HUES48 (cell line): ENCODE measurements at regions not wholly inside any gene's neighbourhood (a gene's known extent, or its start where the extent isn't known, plus 50 kb on each side); places are given as distances from the start of the nearest gene placed in this dataset.
"Not testable (repeated sequence)": the region's sequence is repeated elsewhere in the genome, so short reads cannot be mapped to it uniquely, and the experiment has no call there.

Experiments
- H3K27ac ChIP-seq: one replicate; pipeline ENCODE4 v1.7.0; 2013; ENCODE audit warnings: low read depth, low read length, inconsistent platforms
- H3K27me3 ChIP-seq: 2 replicates; pipeline ENCODE4 v1.6.1; 2013; ENCODE audit warnings: mild to moderate bottlenecking, low read length; ENCODE audit not compliant: control insufficient read depth, insufficient read depth
- H3K36me3 ChIP-seq: 2 replicates; pipeline ENCODE4 v1.6.1; 2013; ENCODE audit warnings: low read length; ENCODE audit not compliant: control insufficient read depth, insufficient read depth
- H3K4me1 ChIP-seq: 2 replicates; pipeline ENCODE4 v1.6.1; 2013; ENCODE audit warnings: mild to moderate bottlenecking, low read length; ENCODE audit not compliant: control insufficient read depth, insufficient read depth
- H3K4me3 ChIP-seq: 2 replicates; pipeline ENCODE4 v1.5.1; 2013; ENCODE audit warnings: mild to moderate bottlenecking, low read depth, low read length
- H3K9ac ChIP-seq: 2 replicates; pipeline ENCODE4 v1.6.1; 2013; ENCODE audit warnings: mild to moderate bottlenecking, low read depth, low read length, moderate library complexity
- H3K9me3 ChIP-seq: 2 replicates; pipeline ENCODE4 v1.6.1; 2013; ENCODE audit warnings: low read length; ENCODE audit not compliant: control insufficient read depth, insufficient read depth

DNA sequence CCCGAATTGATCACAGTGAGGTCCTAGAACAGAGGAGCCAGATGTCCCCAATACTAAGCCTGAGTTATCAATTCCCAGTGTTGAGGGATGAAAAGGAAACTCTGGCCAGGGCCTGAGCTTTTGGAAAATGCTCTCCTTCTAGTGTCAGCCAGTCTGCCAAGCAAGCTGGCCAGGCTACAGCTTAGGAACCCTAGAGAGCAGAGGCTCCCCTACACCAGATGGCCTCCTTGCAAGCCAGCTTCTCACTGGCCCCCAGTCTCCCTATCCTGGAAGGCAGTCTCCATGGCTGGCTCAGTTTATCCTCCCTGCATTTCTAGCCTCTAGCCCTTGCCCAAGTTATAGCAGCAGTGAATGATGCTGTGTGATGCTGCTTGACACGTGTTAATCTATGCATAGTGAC, 204.7 kb upstream of the WWC1 start:
- peaks cover 4% of the 10 kb centered on the region; the same call in 1 of the 2 replicates for H3K9me3 ChIP-seq
- H3K9ac ChIP-seq: no peak overlapping the region
- H3K36me3 ChIP-seq: no peaks in the 10 kb centered on the region
- H3K4me1 ChIP-seq: no peaks in the 10 kb centered on the region
- H3K4me3 ChIP-seq: no peak overlapping the region
- H3K27me3 ChIP-seq: no peaks in the 10 kb centered on the region
- no peak overlapping the region for H3K27ac ChIP-seq

DNA sequence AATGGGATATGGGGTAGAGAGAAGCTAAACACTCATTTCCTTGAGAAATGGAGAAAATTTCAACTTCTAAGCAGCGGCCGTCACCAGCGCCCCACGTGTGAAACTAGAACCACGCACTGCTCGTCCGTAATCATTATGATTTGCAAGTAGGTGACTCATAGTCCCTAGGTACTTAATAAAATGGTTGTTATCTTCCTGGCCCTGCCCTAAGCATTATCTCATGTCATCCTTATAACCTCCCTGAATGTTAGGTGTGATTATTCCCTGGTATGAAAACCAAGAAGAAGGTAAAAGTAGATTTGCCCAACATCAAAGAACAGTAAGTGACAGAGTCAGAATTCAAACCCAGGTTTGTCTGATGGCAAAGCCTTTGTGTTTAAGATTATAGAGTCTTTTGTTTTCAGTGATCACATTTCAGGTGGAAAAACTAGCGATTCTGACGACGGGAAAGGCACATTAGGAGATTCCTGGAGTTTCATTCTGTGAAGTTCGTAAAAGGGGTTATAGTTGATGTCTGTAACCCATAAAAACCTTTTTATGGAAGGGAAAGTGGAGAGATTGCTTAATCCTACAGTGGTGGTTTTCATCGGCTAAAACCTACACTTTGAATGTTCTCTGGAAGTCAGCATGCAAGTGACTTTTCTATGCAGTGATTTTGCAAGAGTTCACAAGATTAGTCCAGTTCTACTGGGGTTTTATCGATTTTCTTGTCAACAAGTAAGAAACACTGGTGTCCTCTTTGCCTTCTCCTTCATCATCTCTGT, 202.9 kb upstream of the WWC1 start:
- H3K4me1 ChIP-seq: no peaks in the 10 kb centered on the region
- H3K27ac ChIP-seq: no peak overlapping the region
- H3K27me3 ChIP-seq: no peaks in the 10 kb centered on the region
- no peaks in the 10 kb centered on the region for H3K36me3 ChIP-seq
- H3K9me3 ChIP-seq: 0 out of 2 replicates have a peak, but pooled peaks cover under 1% of the 10 kb centered on the region
- H3K9ac ChIP-seq: no peak overlapping the region
- H3K4me3 ChIP-seq: no peak overlapping the region

DNA sequence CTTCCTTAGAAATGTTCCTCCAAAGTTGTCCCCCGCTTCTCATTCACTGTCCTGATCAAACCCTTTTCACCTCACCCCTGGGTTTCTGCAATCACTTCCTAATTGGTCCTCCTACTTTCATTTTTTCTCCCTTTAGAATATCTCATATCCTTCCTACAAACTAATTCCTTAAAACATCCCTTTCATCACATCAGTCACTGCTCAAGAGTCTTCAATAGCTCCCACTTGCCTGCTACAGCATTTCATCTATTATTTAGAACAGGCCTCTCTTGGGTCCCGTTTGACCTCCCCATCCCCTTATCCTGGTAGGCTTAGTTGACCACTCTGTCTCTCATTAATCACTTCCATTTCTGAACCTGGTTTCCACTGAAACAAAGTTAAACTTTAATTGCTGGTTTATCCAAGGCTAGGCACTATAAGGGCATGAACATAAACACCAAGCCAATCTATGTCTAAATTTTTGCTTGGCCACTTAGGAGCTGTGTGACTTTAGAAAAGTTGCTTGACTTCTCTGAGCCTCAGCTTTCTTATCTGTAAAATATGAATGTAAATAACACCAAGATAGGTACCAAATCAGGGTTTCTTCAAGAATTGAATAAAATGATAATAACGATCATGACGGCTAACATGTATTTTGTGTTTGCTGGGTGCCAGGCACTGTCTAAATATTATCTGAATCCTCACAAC, 202.1 kb upstream of the WWC1 start:
- H3K4me3 ChIP-seq: no peak overlapping the region
- no peaks in the 10 kb centered on the region for H3K36me3 ChIP-seq
- H3K27ac ChIP-seq: no peak overlapping the region
- H3K9ac ChIP-seq: no peak overlapping the region
- H3K9me3 ChIP-seq: no peaks in the 10 kb centered on the region
- H3K4me1 ChIP-seq: no peaks in the 10 kb centered on the region
- no peaks in the 10 kb centered on the region for H3K27me3 ChIP-seq

DNA sequence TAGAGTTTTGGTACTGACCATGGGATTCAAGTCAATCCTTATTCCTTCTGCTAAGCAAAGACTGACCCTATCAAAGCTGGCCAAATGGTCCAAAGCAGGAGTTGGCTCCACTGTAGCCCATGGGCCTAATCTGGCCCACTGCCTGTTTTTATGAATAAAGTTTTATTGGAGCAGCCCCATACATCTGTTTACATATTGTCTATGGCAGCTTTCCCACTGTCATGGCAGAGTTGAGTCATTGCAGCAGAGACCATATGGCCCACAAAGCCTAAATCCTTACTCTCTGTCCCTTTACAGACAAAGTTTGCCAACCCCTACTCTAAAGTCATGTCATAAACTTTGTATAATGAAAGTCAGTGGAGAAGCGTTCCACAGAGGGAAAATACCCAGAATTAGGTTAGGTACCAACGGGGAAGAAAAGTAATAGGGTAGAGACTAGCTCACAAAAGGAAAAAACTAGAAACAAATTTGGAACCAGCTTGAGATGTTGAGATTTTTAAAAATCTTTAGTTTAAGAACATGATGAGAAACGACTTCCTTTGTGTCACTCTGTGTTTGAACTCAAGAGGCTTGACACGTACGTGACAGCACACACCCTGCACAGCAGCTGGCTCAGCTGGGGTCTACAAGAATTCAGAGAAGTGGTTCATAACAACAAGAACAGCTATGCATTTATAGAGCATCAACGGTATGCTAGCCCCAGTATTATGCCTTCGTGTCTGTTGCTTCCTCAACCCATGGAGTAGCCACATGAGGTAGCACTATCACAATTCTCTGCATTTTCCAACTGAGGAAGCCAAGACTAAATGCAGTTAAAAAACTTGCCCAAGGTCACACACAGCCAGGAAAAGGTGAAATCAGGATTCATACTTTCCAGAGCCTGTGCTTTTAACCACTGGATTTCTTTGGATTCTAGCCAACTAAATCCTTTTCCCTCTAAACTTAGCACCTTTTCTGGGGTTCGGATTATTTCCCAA, 198.9 kb upstream of the WWC1 start:
- Histone ChIP-seq H3K27ac (no peak overlapping the region), H3K9me3 (no peaks in the 10 kb centered on the region), H3K36me3 (no peaks in the 10 kb centered on the region), H3K4me3 (no peak overlapping the region), H3K9ac (no peak overlapping the region), H3K27me3 (no peaks in the 10 kb centered on the region), H3K4me1 (no peaks in the 10 kb centered on the region)

DNA sequence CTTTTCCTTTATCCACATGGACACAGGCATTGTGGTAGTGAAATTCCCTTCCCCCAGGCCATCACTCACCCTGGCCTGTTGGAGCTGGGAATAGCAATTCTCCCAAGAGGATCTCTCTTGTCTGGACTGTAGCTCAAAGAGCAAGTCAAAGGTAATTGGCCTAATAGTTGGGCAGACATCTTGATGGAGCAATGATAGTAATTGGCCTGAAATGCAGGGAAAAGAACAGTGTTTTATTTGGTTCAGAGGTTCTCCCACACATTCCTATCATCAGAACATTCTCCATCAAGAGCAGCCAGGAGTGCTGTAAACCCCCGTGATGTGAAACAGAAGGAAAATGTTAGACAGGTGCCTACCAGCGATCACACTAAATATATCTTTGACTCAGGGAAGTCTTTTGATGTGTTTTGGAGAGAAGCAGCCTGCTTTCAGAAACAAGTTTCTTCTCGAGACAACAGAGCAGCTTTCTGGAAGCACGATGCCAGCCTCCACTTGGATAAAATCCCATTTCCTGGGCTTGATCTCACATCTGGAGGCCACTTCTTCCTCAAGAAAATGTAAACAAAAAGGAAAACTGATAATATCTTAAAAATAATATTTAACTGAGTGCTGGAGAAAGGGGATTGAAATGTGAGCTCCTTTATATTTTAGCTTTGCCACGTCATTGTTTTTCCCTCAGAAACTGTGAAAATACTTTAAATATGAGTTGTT, 198.1 kb upstream of the WWC1 start:
- no peaks in the 10 kb centered on the region for H3K9me3 ChIP-seq
- H3K27me3 ChIP-seq: no peaks in the 10 kb centered on the region
- H3K4me1 ChIP-seq: no peaks in the 10 kb centered on the region
- no peak overlapping the region for H3K4me3 ChIP-seq
- H3K36me3 ChIP-seq: no peaks in the 10 kb centered on the region
- H3K9ac ChIP-seq: no peak overlapping the region
- no peak overlapping the region for H3K27ac ChIP-seq

DNA sequence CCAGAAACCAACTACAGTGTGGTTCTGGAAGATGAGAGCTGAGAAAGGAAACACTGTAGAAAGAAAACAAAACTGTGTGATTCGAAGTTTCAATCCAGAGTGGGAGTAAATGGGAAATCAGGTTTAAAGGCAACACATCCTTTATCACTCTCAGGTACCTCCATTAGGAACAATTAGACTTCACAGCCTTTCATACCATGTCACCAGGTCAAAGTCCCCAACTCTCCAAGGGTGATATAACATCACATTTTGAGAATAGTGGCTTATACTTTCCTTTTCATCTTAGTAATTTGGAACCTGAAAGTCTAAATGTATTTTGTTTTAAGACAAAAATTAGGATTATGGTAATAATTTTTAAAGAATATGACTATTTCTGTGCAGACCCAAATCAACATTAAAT, 194.9 kb upstream of the WWC1 start:
- Histone ChIP-seq H3K9me3 (no peaks in the 10 kb centered on the region), H3K4me3 (no peak overlapping the region), H3K27me3 (no peaks in the 10 kb centered on the region), H3K36me3 (no peaks in the 10 kb centered on the region), H3K4me1 (no peaks in the 10 kb centered on the region), H3K9ac (no peak overlapping the region), H3K27ac (no peak overlapping the region)

DNA sequence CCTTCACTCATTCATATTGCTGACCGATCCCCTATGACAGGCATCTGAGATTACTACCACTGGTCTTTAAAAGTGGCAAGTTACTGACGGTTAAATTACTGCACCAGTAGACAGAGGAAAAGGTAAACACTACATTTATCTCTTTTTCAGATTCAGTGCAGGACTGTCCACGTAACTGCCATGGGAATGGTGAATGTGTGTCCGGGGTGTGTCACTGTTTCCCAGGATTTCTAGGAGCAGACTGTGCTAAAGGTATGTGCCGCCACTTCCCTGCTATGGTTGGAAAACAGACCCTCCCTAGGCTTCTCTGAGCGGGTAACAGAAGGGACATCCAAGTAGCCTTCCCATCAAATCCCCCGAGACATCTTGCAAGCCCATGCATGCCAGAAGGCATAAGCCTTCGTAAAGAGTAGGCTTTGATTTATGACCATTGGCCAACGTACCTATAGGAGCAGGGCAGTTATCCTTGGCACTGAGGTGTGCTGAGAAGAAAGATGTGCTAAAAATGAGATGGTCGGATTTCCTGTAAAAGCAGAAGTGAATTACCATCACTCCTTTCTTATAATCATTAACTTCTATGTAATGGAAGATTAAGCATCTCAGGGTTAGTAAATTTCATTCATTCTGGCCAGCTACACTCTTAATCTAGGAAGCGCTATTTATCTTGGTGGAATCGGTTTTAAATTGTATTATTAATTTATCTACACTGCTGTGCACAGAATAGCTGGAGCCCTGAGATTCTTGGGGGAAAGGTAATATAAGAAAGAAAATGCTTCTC, 193.4 kb upstream of the WWC1 start:
- no peak overlapping the region for H3K4me3 ChIP-seq
- H3K27me3 ChIP-seq: no peaks in the 10 kb centered on the region
- H3K9ac ChIP-seq: no peak overlapping the region
- H3K36me3 ChIP-seq: no peaks in the 10 kb centered on the region
- H3K27ac ChIP-seq: no peak overlapping the region
- no peaks in the 10 kb centered on the region for H3K9me3 ChIP-seq
- H3K4me1 ChIP-seq: no peaks in the 10 kb centered on the region

DNA sequence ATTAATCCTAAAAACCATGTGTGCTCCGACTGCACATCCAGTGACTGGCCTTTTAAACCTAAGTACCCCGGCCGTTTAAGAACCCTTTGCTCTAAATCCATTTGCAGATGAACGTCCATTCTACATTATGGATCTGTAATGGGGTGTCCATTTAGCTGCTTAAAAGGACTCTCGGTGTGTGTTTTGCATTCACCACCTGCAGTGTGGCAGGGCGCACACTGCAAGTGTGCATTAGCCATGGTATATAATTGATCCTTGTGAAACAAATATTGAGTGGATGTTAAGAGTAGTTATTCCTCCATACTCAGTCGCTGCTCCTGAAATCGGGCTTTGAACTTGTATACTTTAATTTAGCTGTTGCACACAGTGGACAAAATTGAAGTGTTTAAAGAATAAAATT, 190.1 kb upstream of the WWC1 start:
- Histone ChIP-seq H3K4me3 (no peak overlapping the region), H3K36me3 (no peaks in the 10 kb centered on the region), H3K4me1 (peaks cover 21% of the 10 kb centered on the region)

DNA sequence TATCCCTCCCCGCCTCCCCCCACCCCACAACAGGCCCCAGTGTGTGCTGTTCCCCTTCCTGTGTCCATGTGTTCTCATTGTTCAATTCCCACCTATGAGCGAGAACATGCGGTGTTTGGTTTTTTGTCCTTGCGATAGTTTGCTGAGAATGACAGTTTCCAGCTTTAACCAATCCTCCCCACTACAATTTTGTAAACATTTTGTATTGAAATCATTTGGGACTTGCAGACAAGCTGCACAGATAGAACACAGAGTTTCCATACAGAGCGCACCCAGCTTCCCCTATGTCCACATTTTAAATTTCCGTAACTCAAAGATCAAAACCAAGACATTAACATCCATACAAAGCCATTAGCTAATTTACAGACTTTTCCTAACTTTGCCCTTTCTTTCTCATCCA, 188.4 kb upstream of the WWC1 start:
- not testable (repeated sequence) for H3K9me3 ChIP-seq, H3K9ac ChIP-seq, H3K4me3 ChIP-seq, H3K27ac ChIP-seq, H3K36me3 ChIP-seq, H3K27me3 ChIP-seq
- H3K4me1 ChIP-seq: peaks cover 26% of the 10 kb centered on the region

More for the DNA sequence above, 190.1 kb upstream of the WWC1 start:
- Histone ChIP-seq H3K9me3 (no peaks in the 10 kb centered on the region), H3K9ac (no peak overlapping the region), H3K27ac (no peak overlapping the region), H3K27me3 (no peaks in the 10 kb centered on the region)

DNA sequence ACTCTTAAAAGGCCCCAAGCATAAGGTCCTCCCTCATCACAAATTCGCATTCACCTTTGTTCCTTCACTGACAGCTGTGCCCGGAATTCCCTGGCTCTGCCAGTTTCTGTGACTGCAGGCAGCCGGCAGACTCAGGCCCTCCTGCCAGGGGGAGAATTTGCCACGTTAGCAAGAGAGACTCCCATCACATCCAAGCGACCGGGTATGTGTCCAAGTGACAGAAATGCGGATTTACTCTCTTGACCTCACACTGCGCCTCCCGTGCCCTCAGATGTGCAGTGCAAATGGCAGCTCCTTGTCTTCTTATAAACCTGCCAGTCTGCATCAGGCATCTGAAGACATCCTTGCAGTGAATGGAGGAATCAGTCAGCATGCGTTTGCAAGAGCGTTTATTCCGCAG, 187.1 kb upstream of the WWC1 start:
- Histone ChIP-seq H3K36me3 (no peaks in the 10 kb centered on the region), H3K4me3 (no peak overlapping the region), H3K27ac (no peak overlapping the region), H3K9me3 (no peaks in the 10 kb centered on the region), H3K9ac (no peak overlapping the region), H3K27me3 (no peaks in the 10 kb centered on the region), H3K4me1 (peaks cover 26% of the 10 kb centered on the region)
